IMR-90 (cell line): ENCODE measurements at regions not wholly inside any gene's neighbourhood (a gene's known extent, or its start where the extent isn't known, plus 50 kb on each side); places are given as distances from the start of the nearest gene placed in this dataset.

Source experiments
- BHLHE40 ChIP-seq: fragments of 150-350 bp; IDR thresholded peaks from 2 replicates; pipeline ENCODE4 v1.6.1; 2016; ENCODE audit warnings: mild to moderate bottlenecking, low read depth, low read length
- CEBPB ChIP-seq: IDR thresholded peaks from 2 replicates; pipeline ENCODE4 v1.6.1; 2012; ENCODE audit warnings: low read depth, low read length, improper control_type of control experiment
- CHD1 ChIP-seq: IDR thresholded peaks from 2 replicates; pipeline ENCODE4 v1.6.1; 2012; ENCODE audit warnings: low read depth, low read length, improper control_type of control experiment
- CTCF ChIP-seq: conservative IDR thresholded peaks from 2 replicates; pipeline ENCODE4 v1.5.1; 2012; ENCODE audit warnings: mild to moderate bottlenecking, low read depth, low read length, improper control_type of control experiment
- ELK1 ChIP-seq: fragments of 150-350 bp; IDR thresholded peaks from 2 replicates; pipeline ENCODE4 v1.6.1; 2016; ENCODE audit warnings: low read depth, mild to moderate bottlenecking, low read length, moderate library complexity, borderline replicate concordance
- FOS ChIP-seq: fragments of 150-350 bp; IDR thresholded peaks from 2 replicates; pipeline ENCODE4 v1.6.1; 2016; ENCODE audit warnings: low read depth, low read length
- MAFK ChIP-seq: IDR thresholded peaks from 2 replicates; pipeline ENCODE4 v1.6.1; 2012; ENCODE audit warnings: low read depth, low read length, improper control_type of control experiment
- POLR2A ChIP-seq: IDR thresholded peaks from 2 replicates; pipeline ENCODE4 v1.6.1; 2012; ENCODE audit warnings: mild to moderate bottlenecking, low read depth, low read length
- RAD21 ChIP-seq: IDR thresholded peaks from 2 replicates; pipeline ENCODE4 v1.6.1; 2012; ENCODE audit warnings: low read length, improper control_type of control experiment
- RFX5 ChIP-seq: IDR thresholded peaks from 2 replicates; pipeline ENCODE4 v1.8.0; 2012; ENCODE audit warnings: low read depth, mild to moderate bottlenecking, low read length, moderate library complexity
- SMC3 ChIP-seq: fragments of 150-350 bp; IDR thresholded peaks from 2 replicates; pipeline ENCODE4 v1.6.1; 2016; ENCODE audit warnings: low read depth, mild to moderate bottlenecking, antibody characterized with exemption, low read length, moderate library complexity
- USF2 ChIP-seq: fragments of 150-350 bp; IDR thresholded peaks from 2 replicates; pipeline ENCODE4 v1.6.1; 2017; ENCODE audit warnings: mild to moderate bottlenecking, antibody characterized with exemption, low read length, low read depth

- no peak for TF ChIP-seq CTCF
- no peak for TF ChIP-seq SMC3
- no peak for TF ChIP-seq BHLHE40
- no peak for TF ChIP-seq RAD21
- no peak for TF ChIP-seq RFX5
- TF ChIP-seq POLR2A = no peak
- TF ChIP-seq ELK1 = no peak
- TF ChIP-seq FOS = no peak
- no peak for TF ChIP-seq CEBPB
- TF ChIP-seq MAFK = no peak
- TF ChIP-seq USF2 = no peak
- no peak for TF ChIP-seq CHD1
Observed at GRCh38 chr11:56898856-56899255, 89.9 kb upstream of the OR5AK2 start.
